Liver (tissue), 7 donors: ENCODE measurements at regions not wholly inside any gene's neighbourhood (a gene's known extent, or its start where the extent isn't known, plus 50 kb on each side); places are given as distances from the start of the nearest gene placed in this dataset.

Source experiments
- DNase-seq: peaks from one replicate; pipeline ENCODE4 v3.0.0-alpha.2; 2017; ENCODE audit warnings: low spot score
- H3K27ac ChIP-seq, 2 donors: one replicate each; pipeline ENCODE4 v1.7.0; 2013; ENCODE audit warnings: inconsistent platforms in 2 of 2, low read length in 2 of 2, control low read depth in 1 of 2, low read depth in 1 of 2, mild to moderate bottlenecking in 1 of 2
- H3K27me3 ChIP-seq, 4 donors: one replicate each; pipeline versions ENCODE4 v1.6.1 to v1.7.0; 2013; ENCODE audit warnings: low read length in 3 of 4, inconsistent platforms in 1 of 4, mild to moderate bottlenecking in 1 of 4, moderate library complexity in 1 of 4; ENCODE audit not compliant: control insufficient read depth in 4 of 4, insufficient read depth in 4 of 4
- H3K36me3 ChIP-seq, 4 donors: one replicate each; pipeline versions ENCODE4 v1.6.1 to v1.7.0; 2013; ENCODE audit warnings: low read length in 3 of 4, mild to moderate bottlenecking in 3 of 4, low read depth in 1 of 4, moderate library complexity in 1 of 4; ENCODE audit not compliant: control insufficient read depth in 4 of 4, insufficient read depth in 3 of 4
- H3K4me1 ChIP-seq, 4 donors: one replicate each; pipeline versions ENCODE4 v1.6.1 to v1.7.0; 2013; ENCODE audit warnings: low read length in 3 of 4, mild to moderate bottlenecking in 3 of 4, moderate library complexity in 1 of 4; ENCODE audit not compliant: control insufficient read depth in 4 of 4, insufficient read depth in 4 of 4
- H3K4me3 ChIP-seq, 3 donors: one replicate each; pipeline versions ENCODE4 v1.6.1 to v1.7.0; 2013; ENCODE audit warnings: low read length in 3 of 3, control low read depth in 1 of 3, low read depth in 1 of 3, mild to moderate bottlenecking in 1 of 3
- H3K9ac ChIP-seq, 2 donors: one replicate each; pipeline ENCODE4 v1.7.0; 2013; ENCODE audit warnings: low read length in 2 of 2, mild to moderate bottlenecking in 2 of 2, moderate library complexity in 2 of 2, control low read depth in 1 of 2, low read depth in 1 of 2
- H3K9me3 ChIP-seq, 4 donors: one replicate each; pipeline versions ENCODE4 v1.6.1 to v1.7.0; 2013; ENCODE audit warnings: low read length in 3 of 4; ENCODE audit not compliant: control insufficient read depth in 4 of 4
- ATF3 ChIP-seq: IDR thresholded peaks from 2 replicates; pipeline ENCODE4 v1.6.1; 2016; ENCODE audit warnings: antibody characterized with exemption
- EGR1 ChIP-seq, 2 donors: IDR thresholded peaks; 2 replicates each; pipeline ENCODE4 v1.6.1; 2016 to 2018; ENCODE audit warnings: antibody characterized with exemption in 2 of 2, low read depth in 2 of 2
- HNF4A ChIP-seq, 2 donors: conservative IDR thresholded peaks; 2 replicates each; pipeline ENCODE4 v1.6.1; 2016; ENCODE audit warnings: antibody characterized with exemption in 2 of 2, mild to moderate bottlenecking in 2 of 2
- HNF4G ChIP-seq: IDR thresholded peaks from 2 replicates; pipeline ENCODE4 v1.6.1; 2016; ENCODE audit warnings: antibody characterized with exemption
- JUND ChIP-seq, 2 donors: IDR thresholded peaks; 2 replicates each; pipeline ENCODE4 v1.6.1; 2016; ENCODE audit warnings: antibody characterized with exemption in 2 of 2
- MAX ChIP-seq: IDR thresholded peaks from 2 replicates; pipeline ENCODE4 v1.6.1; 2016; ENCODE audit warnings: antibody characterized with exemption
- NR2F2 ChIP-seq: IDR thresholded peaks from 2 replicates; pipeline ENCODE4 v1.6.1; 2016; ENCODE audit warnings: antibody characterized with exemption
- REST ChIP-seq: IDR thresholded peaks from 2 replicates; pipeline ENCODE4 v1.6.1; 2016; ENCODE audit warnings: antibody characterized with exemption, mild to moderate bottlenecking
- RXRA ChIP-seq, 2 donors: IDR thresholded peaks; 2 replicates each; pipeline ENCODE4 v1.6.1; 2017 to 2018; ENCODE audit warnings: antibody characterized with exemption in 2 of 2, mild to moderate bottlenecking in 1 of 2
- SP1 ChIP-seq: IDR thresholded peaks from 2 replicates; pipeline ENCODE4 v1.6.1; 2018; ENCODE audit warnings: antibody characterized with exemption, mild to moderate bottlenecking
- TAF1 ChIP-seq: conservative IDR thresholded peaks from 2 replicates; pipeline ENCODE4 v1.6.1; 2016; ENCODE audit warnings: antibody characterized with exemption, mild to moderate bottlenecking
- YY1 ChIP-seq: IDR thresholded peaks from 2 replicates; pipeline ENCODE4 v1.6.1; 2016; ENCODE audit warnings: antibody characterized with exemption, mild to moderate bottlenecking
- WGBS: extraction: QIAGEN DNeasy Blood & Tissue Kit; methylation state at CpG from one replicate; pipeline ENCODE4 v1.1.7; 2013; 5-methylcytosine and 5-hydroxymethylcytosine counted together
- donor health status: healthy.
- donor health status: healthy.
- donor health status: healthy.
- donor health status: healthy.

- H3K4me3 ChIP-seq: no peak overlapping the region
- WGBS: 65% methylated on average over 2 of the region's 2 CpGs
- no peak overlapping the region for H3K9ac ChIP-seq
- H3K36me3 ChIP-seq: no peaks in the 10 kb centered on the region
- TF ChIP-seq NR2F2: no peak
- no peak for TF ChIP-seq REST
- no peak for TF ChIP-seq RXRA (IDR thresholded peaks at IDR 0.05)
- no peak for TF ChIP-seq HNF4A (conservative IDR thresholded peaks at IDR 0.05)
- no peak for TF ChIP-seq ATF3
- TF ChIP-seq MAX: no peak
- H3K4me1 ChIP-seq: no peaks in the 10 kb centered on the region
- H3K9me3 ChIP-seq: no peaks in the 10 kb centered on the region
- no peak overlapping the region for H3K27ac ChIP-seq
- DNase-seq: no peak
- peaks cover 0 to 3% (median 1%) of the 10 kb centered on the region in 4 donors for H3K27me3 ChIP-seq
Measured at GRCh38 chr3:55272031-55272645, 215.0 kb downstream of the WNT5A start.

GRCh38 chr3:55271549-55271948 is 215.6 kb downstream of the WNT5A start:
- no peak for DNase-seq
- H3K36me3 ChIP-seq: no peaks in the 10 kb centered on the region
- 52% methylated on average over 4 of the region's 4 CpGs for WGBS
- H3K27me3 ChIP-seq: peaks cover 0 to 3% (median 1%) of the 10 kb centered on the region in 4 donors
- H3K4me3 ChIP-seq: no peak overlapping the region
- TF ChIP-seq SP1: no peak
- no peak for TF ChIP-seq HNF4G
- TF ChIP-seq EGR1 (IDR thresholded peaks at IDR 0.05; ENCODE audit: low read depth in 2 of 2): no peak
- TF ChIP-seq REST: no peak
- no peak for TF ChIP-seq TAF1
- no peak for TF ChIP-seq JUND (IDR thresholded peaks at IDR 0.05)
- TF ChIP-seq YY1: no peak
- no peaks in the 10 kb centered on the region for H3K9me3 ChIP-seq
- H3K4me1 ChIP-seq: no peaks in the 10 kb centered on the region
- H3K27ac ChIP-seq: no peak overlapping the region
- no peak overlapping the region for H3K9ac ChIP-seq
